ENCODE measurements at regions not wholly inside any gene's neighbourhood (a gene's known extent, or its start where the extent isn't known, plus 50 kb on each side); places are given as distances from the start of the nearest gene placed in this dataset.

- no peak for ATAC-seq (ENCODE audit: low FRiP score in 2 of 2)
Observed at GRCh38 chr7:66421830-66422475, 206.7 kb upstream of the KCTD7 start.

GRCh38 chr7:66423729-66424128, 205.0 kb upstream of the KCTD7 start:
- no peak overlapping the region for H3K27ac ChIP-seq
- no peaks in the 10 kb centered on the region for H3K4me1 ChIP-seq
- TF ChIP-seq POLR2AphosphoS5 (IDR thresholded peaks at IDR 0.05) (no peak), POLR2A (IDR thresholded peaks at IDR 0.05) (no peak), EP300 (IDR thresholded peaks at IDR 0.05) (no peak), CTCF (IDR thresholded peaks at IDR 0.05) (no peak)
- H3K36me3 ChIP-seq: peaks cover 0 to 6% (median 0%) of the 10 kb centered on the region in 4 donors
- WGBS, 2 donors: 89 to 90% methylated on average over 7 of the region's 7 CpGs
- DNase-seq: no peak
- H3K27me3 ChIP-seq: no peaks in the 10 kb centered on the region
- H3K4me3 ChIP-seq: no peak overlapping the region
- no peaks in the 10 kb centered on the region for H3K9me3 ChIP-seq
- ATAC-seq (ENCODE audit: low FRiP score in 2 of 2): no peak

More at GRCh38 chr7:66421830-66422475, 206.7 kb upstream of the KCTD7 start:
- no peak for DNase-seq
- H3K9me3 ChIP-seq: no peaks in the 10 kb centered on the region
- no peaks in the 10 kb centered on the region for H3K4me1 ChIP-seq
- 85 to 86% methylated on average over 8 of the region's 8 CpGs for WGBS, 2 donors
- H3K4me3 ChIP-seq: no peak overlapping the region
- no peak for TF ChIP-seq CTCF (IDR thresholded peaks at IDR 0.05)
- TF ChIP-seq POLR2AphosphoS5 (IDR thresholded peaks at IDR 0.05): no peak
- TF ChIP-seq POLR2A (IDR thresholded peaks at IDR 0.05): no peak
- TF ChIP-seq EP300 (IDR thresholded peaks at IDR 0.05): no peak
- H3K36me3 ChIP-seq: peaks cover 0 to 6% (median 0%) of the 10 kb centered on the region in 4 donors
- H3K27ac ChIP-seq: no peak overlapping the region
- H3K27me3 ChIP-seq: no peaks in the 10 kb centered on the region

GRCh38 chr7:66426332-66426731, 202.3 kb upstream of the KCTD7 start:
- DNase-seq (no peak), ATAC-seq (ENCODE audit: low FRiP score in 2 of 2) (no peak)
- no peaks in the 10 kb centered on the region for H3K9me3 ChIP-seq
- peaks cover 0 to 6% (median 0%) of the 10 kb centered on the region in 4 donors for H3K36me3 ChIP-seq
- WGBS, 2 donors: 94 to 95% methylated on average over 6 of the region's 6 CpGs
- H3K27me3 ChIP-seq: no peaks in the 10 kb centered on the region
- H3K27ac ChIP-seq: no peak overlapping the region
- no peaks in the 10 kb centered on the region for H3K4me1 ChIP-seq
- TF ChIP-seq CTCF (IDR thresholded peaks at IDR 0.05) (no peak), POLR2A (IDR thresholded peaks at IDR 0.05) (no peak), EP300 (IDR thresholded peaks at IDR 0.05) (no peak), POLR2AphosphoS5 (IDR thresholded peaks at IDR 0.05) (no peak)
- no peak overlapping the region for H3K4me3 ChIP-seq

GRCh38 chr7:66426996-66427395, 201.7 kb upstream of the KCTD7 start:
- TF ChIP-seq EP300 (IDR thresholded peaks at IDR 0.05): no peak
- TF ChIP-seq POLR2A (IDR thresholded peaks at IDR 0.05): no peak
- no peak for TF ChIP-seq CTCF (IDR thresholded peaks at IDR 0.05)
- no peak for TF ChIP-seq POLR2AphosphoS5 (IDR thresholded peaks at IDR 0.05)
- ATAC-seq (ENCODE audit: low FRiP score in 2 of 2): no peak
- Histone ChIP-seq H3K27ac (no peak overlapping the region), H3K9me3 (no peaks in the 10 kb centered on the region), H3K4me1 (no peaks in the 10 kb centered on the region), H3K27me3 (no peaks in the 10 kb centered on the region), H3K4me3 (no peak overlapping the region), H3K36me3 (peaks cover 0 to 6% (median 0%) of the 10 kb centered on the region in 4 donors)
- WGBS, 2 donors: 70 to 80% methylated on average over 5 of the region's 5 CpGs
- DNase-seq: no peak

GRCh38 chr7:66427956-66428355, 200.7 kb upstream of the KCTD7 start:
- Histone ChIP-seq H3K27ac (no peak overlapping the region), H3K9me3 (no peaks in the 10 kb centered on the region), H3K27me3 (no peaks in the 10 kb centered on the region), H3K36me3 (peaks cover 0 to 6% (median 0%) of the 10 kb centered on the region in 4 donors), H3K4me3 (no peak overlapping the region), H3K4me1 (no peaks in the 10 kb centered on the region)
- TF ChIP-seq CTCF (IDR thresholded peaks at IDR 0.05): no peak
- TF ChIP-seq EP300 (IDR thresholded peaks at IDR 0.05): no peak
- TF ChIP-seq POLR2A (IDR thresholded peaks at IDR 0.05): no peak
- TF ChIP-seq POLR2AphosphoS5 (IDR thresholded peaks at IDR 0.05): no peak
- 92 to 98% methylated on average over 7 of the region's 7 CpGs for WGBS, 2 donors
- DNase-seq (no peak), ATAC-seq (ENCODE audit: low FRiP score in 2 of 2) (no peak)

All from upper lobe of left lung (tissue), 6 donors.